Heart left ventricle (tissue), 16 donors: ENCODE measurements at regions not wholly inside any gene's neighbourhood (a gene's known extent, or its start where the extent isn't known, plus 50 kb on each side); places are given as distances from the start of the nearest gene placed in this dataset.

Source experiments
- ATAC-seq, 4 donors: fragments of 200-7000 bp; cut with Tn5 transposase; one replicate each; pipeline ENCODE4 v1.9.1; 2020 to 2022; ENCODE audit warnings: moderate library complexity in 4 of 4, mild to moderate bottlenecking in 3 of 4, moderate number of reproducible peaks in 1 of 4
- DNase-seq, 5 donors: peaks; one replicate each; pipeline ENCODE4 v3.0.0-alpha.2; 2020
- H3K27ac ChIP-seq, 12 donors: fragments of 200-600 bp; sonication (generic) in 4 of 12; one replicate each; pipeline versions ENCODE4 v1.5.0 to v1.8.0; 2016 to 2022; ENCODE audit warnings: mild to moderate bottlenecking in 2 of 12
- H3K27me3 ChIP-seq, 9 donors: fragments of 200-600 bp; sonication (generic) in 2 of 9; one replicate each; pipeline versions ENCODE4 v1.5.1 to v1.8.0; 2016 to 2022; ENCODE audit warnings: mild to moderate bottlenecking in 3 of 9
- H3K36me3 ChIP-seq, 9 donors: fragments of 200-600 bp; sonication (generic) in 2 of 9; one replicate each; pipeline versions ENCODE4 v1.5.0 to v1.8.0; 2018 to 2022; ENCODE audit warnings: mild to moderate bottlenecking in 2 of 9
- H3K4me1 ChIP-seq, 12 donors: fragments of 200-600 bp; sonication (generic) in 4 of 12; one replicate each; pipeline versions ENCODE4 v1.5.0 to v1.8.0; 2016 to 2022; ENCODE audit warnings: mild to moderate bottlenecking in 3 of 12
- H3K4me3 ChIP-seq, 12 donors: fragments of 200-600 bp; sonication (generic) in 4 of 12; one replicate each; pipeline versions ENCODE4 v1.5.0 to v1.8.0; 2017 to 2022; ENCODE audit warnings: mild to moderate bottlenecking in 9 of 12, moderate library complexity in 4 of 12
- H3K9me3 ChIP-seq, 12 donors: fragments of 200-600 bp; sonication (generic) in 4 of 12; one replicate each; pipeline versions ENCODE4 v1.5.0 to v1.8.0; 2016 to 2022; ENCODE audit warnings: mild to moderate bottlenecking in 1 of 12
- POLR2A ChIP-seq, 2 donors: fragments of 450-650 bp; IDR thresholded peaks; one replicate each; pipeline ENCODE4 v1.6.1; 2017; ENCODE audit warnings: antibody characterized with exemption in 2 of 2, mild to moderate bottlenecking in 2 of 2, moderate library complexity in 2 of 2
- WGBS, 4 donors: extraction: QIAGEN DNeasy Blood & Tissue Kit in 2 of 4; methylation state at CpG; one replicate each; pipeline versions ENCODE4 v1.1.5 to v1.1.7; 2013 to 2018; 5-methylcytosine and 5-hydroxymethylcytosine counted together
- intact Hi-C, 10 donors: fragments of 100-400 bp; cut with DNase I; formaldehyde crosslinking; loops; one replicate each; pipeline versions ENCODE4 v1.11.1 to v1.14.2; 2022
- TF ChIP-seq, protein P1 (sequence below), 12 donors: fragments of 200-600 bp; sonication (generic) in 4 of 12; IDR thresholded peaks; one replicate each; pipeline versions ENCODE4 v1.5.0 to v1.8.0; 2018 to 2022; ENCODE audit warnings: antibody characterized with exemption in 12 of 12, mild to moderate bottlenecking in 5 of 12
- donor health status: ischemic (EF 13 %, LVEDD 7.1; RV severe dilation, severe dysfunction).
- donor health status: healthy with polysubstance abuse.
- donor health status: DM: no; HTN: yes; CAD: no.
- donor health status: DM: no; HTN: no; CAD: no.
- donor health status: ischemic (EF 25% LVEDD 6.9; RV normal size, moderate dysfunction).
- donor health status: ischemic (EF 25% LVEDD 5.7; RV mildly dilated, moderate dysfunction).
- donor health status: healthy.
- donor health status: DM: yes; HTN: yes; CAD: no.
- donor health status: ischemic (EF 35%, LVEDD 5.7; RV mildly dilated, moderate dysfunction).
- donor health status: nonischemic (EF 11% LVEDD 7.7; RV severe dilation, severe dysfunction).
- donor health status: DM: yes; HTN: yes; CAD: no.
- donor health status: PGD.
- donor health status: ischemic (EF 29% LVEDD 5.4; RV normal size, mild dysfunction).
- donor health status: nonischemic (EF 23%, LVEDD 6.1; RV moderate dilation, normal function).

DNA sequence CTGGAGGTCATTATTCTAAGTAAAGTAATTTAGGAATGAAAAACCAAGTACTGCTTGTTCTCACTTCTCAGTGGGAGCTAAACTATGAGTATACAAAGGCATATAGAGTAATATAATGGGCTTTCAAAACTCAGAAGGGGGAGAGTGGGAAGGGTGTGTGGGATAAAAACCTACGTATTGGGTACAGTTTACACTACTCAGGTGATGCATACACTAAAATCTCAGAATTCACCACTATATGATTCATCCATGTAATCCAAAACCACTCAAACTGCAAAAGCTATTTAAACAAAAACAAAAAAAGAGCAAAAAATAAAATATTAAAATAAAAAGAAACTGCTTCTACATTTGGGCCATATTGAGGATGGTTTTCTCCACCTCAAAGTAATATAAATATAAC, 623.3 kb downstream of the NSUN3 start:
- H3K36me3 ChIP-seq, result no peaks in the 10 kb centered on the region
- no peaks in the 10 kb centered on the region for H3K4me1 ChIP-seq
- ATAC-seq (no peak), DNase-seq (no peak)
- no peak for TF ChIP-seq POLR2A (IDR thresholded peaks at IDR 0.05)
- TF ChIP-seq, protein P1, sequence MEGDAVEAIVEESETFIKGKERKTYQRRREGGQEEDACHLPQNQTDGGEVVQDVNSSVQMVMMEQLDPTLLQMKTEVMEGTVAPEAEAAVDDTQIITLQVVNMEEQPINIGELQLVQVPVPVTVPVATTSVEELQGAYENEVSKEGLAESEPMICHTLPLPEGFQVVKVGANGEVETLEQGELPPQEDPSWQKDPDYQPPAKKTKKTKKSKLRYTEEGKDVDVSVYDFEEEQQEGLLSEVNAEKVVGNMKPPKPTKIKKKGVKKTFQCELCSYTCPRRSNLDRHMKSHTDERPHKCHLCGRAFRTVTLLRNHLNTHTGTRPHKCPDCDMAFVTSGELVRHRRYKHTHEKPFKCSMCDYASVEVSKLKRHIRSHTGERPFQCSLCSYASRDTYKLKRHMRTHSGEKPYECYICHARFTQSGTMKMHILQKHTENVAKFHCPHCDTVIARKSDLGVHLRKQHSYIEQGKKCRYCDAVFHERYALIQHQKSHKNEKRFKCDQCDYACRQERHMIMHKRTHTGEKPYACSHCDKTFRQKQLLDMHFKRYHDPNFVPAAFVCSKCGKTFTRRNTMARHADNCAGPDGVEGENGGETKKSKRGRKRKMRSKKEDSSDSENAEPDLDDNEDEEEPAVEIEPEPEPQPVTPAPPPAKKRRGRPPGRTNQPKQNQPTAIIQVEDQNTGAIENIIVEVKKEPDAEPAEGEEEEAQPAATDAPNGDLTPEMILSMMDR (IDR thresholded peaks at IDR 0.05), result no peak
- WGBS, 4 donors, result 67 to 82% (median 74%) methylated on average over 1 of the region's 1 CpG
- no peaks in the 10 kb centered on the region for H3K27me3 ChIP-seq
- peaks cover 0 to 53% (median 8%) of the 10 kb centered on the region in 12 donors for H3K9me3 ChIP-seq
- intact Hi-C loops, result no loop called here
- H3K4me3 ChIP-seq, result no peak overlapping the region
- no peak overlapping the region for H3K27ac ChIP-seq

DNA sequence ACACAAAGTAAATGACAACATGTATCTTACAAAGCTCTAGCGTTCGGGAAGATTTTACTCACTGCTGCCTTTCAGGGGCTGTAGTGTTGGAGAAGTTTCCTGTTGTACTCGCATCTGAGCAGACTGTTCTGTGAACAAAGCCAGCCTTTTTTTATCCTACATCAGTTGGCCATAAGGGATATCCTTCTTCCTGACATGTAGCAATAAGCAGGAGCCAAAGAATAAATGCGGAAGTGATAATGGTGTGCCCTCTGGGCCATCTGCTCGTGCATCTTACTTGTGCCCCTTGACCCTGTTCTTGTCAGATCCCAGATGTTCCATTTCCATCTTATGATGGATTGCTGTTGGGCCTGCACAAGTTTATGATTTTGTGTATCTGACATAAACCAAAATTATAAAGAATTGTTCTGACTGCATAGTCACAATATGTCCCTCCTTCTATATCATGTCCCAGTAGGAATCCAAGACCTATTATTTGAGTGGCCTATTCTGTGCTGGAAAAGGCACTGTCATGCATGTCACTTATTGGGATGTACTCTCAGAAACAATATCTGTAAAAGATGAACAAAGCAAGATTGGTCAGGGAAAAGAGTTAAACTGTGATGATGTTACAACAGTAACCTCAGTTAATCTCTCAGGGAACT, 631.3 kb downstream of the NSUN3 start:
- WGBS, 4 donors, result 43 to 51% (median 50%) methylated on average over 5 of the region's 5 CpGs
- Histone ChIP-seq H3K4me3 (no peak overlapping the region), H3K27ac (no peak overlapping the region), H3K27me3 (no peaks in the 10 kb centered on the region), H3K36me3 (no peaks in the 10 kb centered on the region), H3K9me3 (no peaks in the 10 kb centered on the region), H3K4me1 (no peaks in the 10 kb centered on the region)
- ATAC-seq, result no peak
- intact Hi-C loops, result no loop called here
- DNase-seq, result no peak
- TF ChIP-seq, protein P1 (IDR thresholded peaks at IDR 0.05), result no peak
- TF ChIP-seq POLR2A (IDR thresholded peaks at IDR 0.05), result no peak

DNA sequence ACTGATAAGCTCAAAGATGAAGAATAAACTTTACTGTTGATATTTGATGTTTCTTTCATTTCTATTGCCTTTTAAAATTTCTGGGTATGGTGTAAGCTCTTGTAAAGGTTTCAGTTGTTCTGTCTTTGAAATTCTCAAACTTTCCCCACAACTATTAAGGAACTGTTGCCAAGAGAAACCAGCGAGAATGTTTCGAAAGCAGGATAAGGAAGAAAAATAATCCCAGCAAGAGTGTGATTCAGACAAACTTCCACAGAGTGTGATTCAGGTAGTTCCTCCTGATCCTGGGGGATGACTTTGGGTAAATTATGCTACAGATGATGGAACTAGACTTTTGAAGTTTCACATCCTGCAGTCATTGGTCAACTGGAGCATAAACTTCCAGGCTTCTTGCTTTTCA, 632.0 kb downstream of the NSUN3 start:
- 67 to 73% (median 71%) methylated on average over 2 of the region's 2 CpGs for WGBS, 4 donors
- intact Hi-C loops, result no loop called here
- no peak overlapping the region for H3K4me3 ChIP-seq
- no peak for DNase-seq
- TF ChIP-seq, protein P1 (IDR thresholded peaks at IDR 0.05), result no peak
- no peak for TF ChIP-seq POLR2A (IDR thresholded peaks at IDR 0.05)
- no peak overlapping the region for H3K27ac ChIP-seq
- H3K27me3 ChIP-seq, result no peaks in the 10 kb centered on the region
- H3K9me3 ChIP-seq, result no peaks in the 10 kb centered on the region
- H3K4me1 ChIP-seq, result no peaks in the 10 kb centered on the region
- H3K36me3 ChIP-seq, result no peaks in the 10 kb centered on the region
- no peak for ATAC-seq

DNA sequence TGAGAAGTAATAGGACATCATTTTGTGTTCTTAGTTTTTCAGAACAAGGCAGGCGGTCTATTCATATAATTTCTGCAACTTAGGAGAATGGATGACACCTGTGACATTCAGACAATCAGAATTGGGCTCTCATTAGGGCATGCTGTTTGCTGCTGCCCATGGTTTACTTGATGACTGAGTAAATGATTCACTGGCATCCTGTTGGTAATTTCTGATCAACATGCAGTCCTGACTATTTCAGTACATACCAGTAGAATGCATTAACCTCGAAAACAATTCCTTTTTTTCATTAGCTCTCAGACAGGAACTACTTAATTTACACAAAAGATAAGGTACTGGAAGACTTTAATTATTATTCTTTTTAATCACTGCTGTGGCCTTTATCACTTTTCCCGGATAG, 641.6 kb downstream of the NSUN3 start:
- TF ChIP-seq, protein P1 (IDR thresholded peaks at IDR 0.05), result no peak
- TF ChIP-seq POLR2A (IDR thresholded peaks at IDR 0.05), result no peak
- H3K9me3 ChIP-seq, result peaks cover 0 to 13% (median 0%) of the 10 kb centered on the region in 12 donors
- 47 to 74% (median 54%) methylated on average over 3 of the region's 3 CpGs for WGBS, 4 donors
- H3K27ac ChIP-seq, result no peak overlapping the region
- DNase-seq (no peak), ATAC-seq (no peak)
- H3K4me1 ChIP-seq, result no peaks in the 10 kb centered on the region
- H3K27me3 ChIP-seq, result no peaks in the 10 kb centered on the region
- intact Hi-C loops, result no loop called here
- no peaks in the 10 kb centered on the region for H3K36me3 ChIP-seq
- H3K4me3 ChIP-seq, result no peak overlapping the region
